ENCODE measurements at regions not wholly inside any gene's neighbourhood (a gene's known extent, or its start where the extent isn't known, plus 50 kb on each side); places are given as distances from the start of the nearest gene placed in this dataset.

GRCh38 chr4:45776146-45776545, 347.7 kb downstream of the GABRG1 start:
- DNase-seq: no peak

GRCh38 chr4:45770958-45771357, 352.9 kb downstream of the GABRG1 start:
- DNase-seq: no peak

- no peak for DNase-seq
Measured at GRCh38 chr4:45765521-45765920, 358.3 kb downstream of the GABRG1 start.

- no peak for DNase-seq
Measured at GRCh38 chr4:45751877-45752530, 371.9 kb downstream of the GABRG1 start.

GRCh38 chr4:45750721-45751120, 373.1 kb downstream of the GABRG1 start:
- no peak for DNase-seq

GRCh38 chr4:45745741-45746140, 378.1 kb downstream of the GABRG1 start:
- DNase-seq: no peak

GRCh38 chr4:45741897-45742296, 382.0 kb downstream of the GABRG1 start:
- DNase-seq: no peak

GRCh38 chr4:45732161-45732560, 391.7 kb downstream of the GABRG1 start:
- DNase-seq: no peak

- no peak for DNase-seq
Measured at GRCh38 chr4:45716093-45716492, 407.8 kb downstream of the GABRG1 start.

- DNase-seq: no peak
Measured at GRCh38 chr4:45713996-45714395, 409.9 kb downstream of the GABRG1 start.

- DNase-seq: no peak
Measured at GRCh38 chr4:45701621-45702020, 422.2 kb downstream of the GABRG1 start.

- no peak for DNase-seq
Measured at GRCh38 chr4:45693746-45694145, 430.1 kb downstream of the GABRG1 start.

- DNase-seq: no peak
Measured at GRCh38 chr4:45692131-45692735, 431.6 kb downstream of the GABRG1 start.

- DNase-seq: no peak
Measured at GRCh38 chr4:45688341-45688740, 435.5 kb downstream of the GABRG1 start.

- DNase-seq: no peak
Measured at GRCh38 chr4:45679411-45679810, 444.4 kb downstream of the GABRG1 start.

GRCh38 chr4:45668128-45668527, 455.7 kb downstream of the GABRG1 start:
- no peak for DNase-seq

- no peak for DNase-seq
Measured at GRCh38 chr4:45663628-45664081, 460.2 kb downstream of the GABRG1 start.

- no peak for DNase-seq
Measured at GRCh38 chr4:45663003-45663402, 460.9 kb downstream of the GABRG1 start.

GRCh38 chr4:45661893-45662292, 462.0 kb downstream of the GABRG1 start:
- DNase-seq: no peak

GRCh38 chr4:45650545-45650944, 473.3 kb downstream of the GABRG1 start:
- DNase-seq: no peak

GRCh38 chr4:45648846-45649245, 475.0 kb downstream of the GABRG1 start:
- no peak for DNase-seq

GRCh38 chr4:45647823-45648222, 476.0 kb downstream of the GABRG1 start:
- DNase-seq: no peak

GRCh38 chr4:45646885-45647590, 476.8 kb downstream of the GABRG1 start:
- DNase-seq: no peak

- no peak for DNase-seq
Measured at GRCh38 chr4:45640281-45640680, 483.6 kb downstream of the GABRG1 start.
